HUDEP-2 (cell line): ENCODE measurements at regions not wholly inside any gene's neighbourhood (a gene's known extent, or its start where the extent isn't known, plus 50 kb on each side); places are given as distances from the start of the nearest gene placed in this dataset.

Source experiments
- DNase-seq, 76 experiments: peaks; one replicate each; lab custom pipeline; 2025; ENCODE audit not compliant: unreplicated experiment in 76 of 76; lab: John Stamatoyannopoulos, UW

GRCh38 chr16:7990626-7991260 lies 599.6 kb downstream of the TMEM114 start:
- no peak for DNase-seq

GRCh38 chr16:7983676-7984075 lies 606.6 kb downstream of the TMEM114 start:
- no peak for DNase-seq

GRCh38 chr16:7980133-7980483 lies 610.2 kb downstream of the TMEM114 start:
- DNase-seq, result no peak

- no peak for DNase-seq
These were observed 610.7 kb downstream of the TMEM114 start for GRCh38 chr16:7979448-7980132.

- DNase-seq, result no peak
These were observed 613.7 kb downstream of the TMEM114 start for GRCh38 chr16:7976563-7976962.

GRCh38 chr16:7976125-7976524 lies 614.2 kb downstream of the TMEM114 start:
- no peak for DNase-seq

GRCh38 chr16:7967996-7968509 lies 622.3 kb downstream of the TMEM114 start:
- no peak for DNase-seq

- DNase-seq, result no peak
These were observed 625.6 kb downstream of the TMEM114 start for GRCh38 chr16:7964744-7965143.

GRCh38 chr16:7964167-7964566 lies 626.1 kb downstream of the TMEM114 start:
- DNase-seq, result no peak

GRCh38 chr16:7962091-7962879 lies 628.0 kb downstream of the TMEM114 start:
- no peak for DNase-seq

GRCh38 chr16:7957151-7957550 lies 624.5 kb downstream of the RBFOX1 start:
- no peak for DNase-seq

GRCh38 chr16:7953360-7953759 lies 620.7 kb downstream of the RBFOX1 start:
- no peak for DNase-seq

- DNase-seq, result no peak
These were observed 613.5 kb downstream of the RBFOX1 start for GRCh38 chr16:7946142-7946541.

- DNase-seq, result no peak
These were observed 605.5 kb downstream of the RBFOX1 start for GRCh38 chr16:7938175-7938574.

- no peak for DNase-seq
These were observed 588.7 kb downstream of the RBFOX1 start for GRCh38 chr16:7921345-7921744.

- DNase-seq, result no peak
These were observed 587.1 kb downstream of the RBFOX1 start for GRCh38 chr16:7919782-7920181.

GRCh38 chr16:7914748-7915147 lies 582.1 kb downstream of the RBFOX1 start:
- DNase-seq, result no peak

GRCh38 chr16:7912132-7912531 lies 579.5 kb downstream of the RBFOX1 start:
- DNase-seq, result no peak

GRCh38 chr16:7910116-7910515 lies 577.5 kb downstream of the RBFOX1 start:
- DNase-seq, result no peak

- DNase-seq, result no peak
These were observed 555.8 kb downstream of the RBFOX1 start for GRCh38 chr16:7888411-7888810.

GRCh38 chr16:7887316-7887715 lies 554.7 kb downstream of the RBFOX1 start:
- no peak for DNase-seq

- DNase-seq, result no peak
These were observed 539.3 kb downstream of the RBFOX1 start for GRCh38 chr16:7871979-7872378.
